ENCODE measurements at regions not wholly inside any gene's neighbourhood (a gene's known extent, or its start where the extent isn't known, plus 50 kb on each side); places are given as distances from the start of the nearest gene placed in this dataset.

GRCh38 chr5:87784879-87785495, 372.3 kb upstream of the CCNH start:
- no peak for TF ChIP-seq CTCF (IDR thresholded peaks at IDR 0.05; ENCODE audit: control insufficient read depth, insufficient read depth, low read depth, low read length, missing control alignments)
- DNase-seq (ENCODE audit: low read depth), result no peak
- H3K4me3 ChIP-seq (ENCODE audit: control insufficient read depth, low read depth, low read length), result no peak overlapping the region

- DNase-seq (ENCODE audit: low read depth), result no peak
- no peak overlapping the region for H3K4me3 ChIP-seq (ENCODE audit: control insufficient read depth, low read depth, low read length)
- no peak for TF ChIP-seq CTCF (IDR thresholded peaks at IDR 0.05; ENCODE audit: control insufficient read depth, insufficient read depth, low read depth, low read length, missing control alignments)
Measured at GRCh38 chr5:87784311-87784710, 371.6 kb upstream of the CCNH start.

- H3K4me3 ChIP-seq (ENCODE audit: control insufficient read depth, low read depth, low read length), result no peak overlapping the region
- no peak for DNase-seq (ENCODE audit: low read depth)
- TF ChIP-seq CTCF (IDR thresholded peaks at IDR 0.05; ENCODE audit: control insufficient read depth, insufficient read depth, low read depth, low read length, missing control alignments), result no peak
Measured at GRCh38 chr5:87782916-87783315, 370.2 kb upstream of the CCNH start.

- no peak for TF ChIP-seq CTCF (IDR thresholded peaks at IDR 0.05; ENCODE audit: control insufficient read depth, insufficient read depth, low read depth, low read length, missing control alignments)
- DNase-seq (ENCODE audit: low read depth), result no peak
- H3K4me3 ChIP-seq (ENCODE audit: control insufficient read depth, low read depth, low read length), result no peak overlapping the region
Measured at GRCh38 chr5:87781976-87782375, 369.2 kb upstream of the CCNH start.

- peak; percentile 95 for TF ChIP-seq CTCF (IDR thresholded peaks at IDR 0.05; ENCODE audit: control insufficient read depth, insufficient read depth, low read depth, low read length, missing control alignments)
- no peak overlapping the region for H3K4me3 ChIP-seq (ENCODE audit: control insufficient read depth, low read depth, low read length)
- DNase-seq (ENCODE audit: low read depth), result peak; percentile 44
Measured at GRCh38 chr5:87780831-87781760, 368.4 kb upstream of the CCNH start.

- TF ChIP-seq CTCF (IDR thresholded peaks at IDR 0.05; ENCODE audit: control insufficient read depth, insufficient read depth, low read depth, low read length, missing control alignments), result no peak
- DNase-seq (ENCODE audit: low read depth), result no peak
- H3K4me3 ChIP-seq (ENCODE audit: control insufficient read depth, low read depth, low read length), result no peak overlapping the region
Measured at GRCh38 chr5:87778876-87779275, 366.1 kb upstream of the CCNH start.

Measured in AG09309 (cell line).